SK-N-SH treated with all-trans-retinoic acid at 6 μM for 48 hours (cell line): ENCODE measurements at regions not wholly inside any gene's neighbourhood (a gene's known extent, or its start where the extent isn't known, plus 50 kb on each side); places are given as distances from the start of the nearest gene placed in this dataset.

Experiments
- ARNTL ChIP-seq: fragments of 450-650 bp; formaldehyde crosslinking; IDR thresholded peaks from 2 replicates; pipeline ENCODE4 v1.5.0; 2020; ENCODE audit warnings: low read depth, mild to moderate bottlenecking, moderate library complexity, borderline replicate concordance
- GLIS3 ChIP-seq: fragments of 250-450 bp; sonication (Bioruptor Pico); IDR thresholded peaks from 2 replicates; pipeline ENCODE4 v1.5.0; 2020; ENCODE audit warnings: mild to moderate bottlenecking, moderate library complexity
- RARB ChIP-seq: fragments of 250-450 bp; sonication (Bioruptor Pico); IDR thresholded peaks from 2 replicates; pipeline ENCODE4 v1.8.0; 2021; ENCODE audit warnings: mild to moderate bottlenecking, moderate library complexity
- ZFP3 ChIP-seq: fragments of 250-450 bp; sonication (Bioruptor Pico); IDR thresholded peaks from 2 replicates; pipeline ENCODE4 v1.5.0; 2020; ENCODE audit warnings: mild to moderate bottlenecking, moderate library complexity
- ZFP30 ChIP-seq: fragments of 450-650 bp; formaldehyde crosslinking; IDR thresholded peaks from 2 replicates; pipeline ENCODE4 v1.5.0; 2022; ENCODE audit warnings: mild to moderate bottlenecking, moderate library complexity
- ZNF8 ChIP-seq: fragments of 450-650 bp; formaldehyde crosslinking; IDR thresholded peaks from 2 replicates; pipeline ENCODE4 v1.5.0; 2020; ENCODE audit warnings: mild to moderate bottlenecking, moderate library complexity
- TF ChIP-seq, protein P1 (sequence below): fragments of 250-450 bp; sonication (Bioruptor Pico); IDR thresholded peaks from 2 replicates; pipeline ENCODE4 v1.8.0; 2020; ENCODE audit warnings: mild to moderate bottlenecking, moderate library complexity, borderline replicate concordance
- TF ChIP-seq, protein P2 (sequence below): fragments of 250-450 bp; sonication (Bioruptor Pico); IDR thresholded peaks from 2 replicates; pipeline ENCODE4 v1.5.1; 2021; ENCODE audit warnings: mild to moderate bottlenecking, moderate library complexity
- TF ChIP-seq, protein P3 (sequence below): fragments of 250-450 bp; sonication (Bioruptor Pico); IDR thresholded peaks from 2 replicates; pipeline ENCODE4 v1.5.1; 2020; ENCODE audit warnings: low read depth, mild to moderate bottlenecking, moderate library complexity

DNA sequence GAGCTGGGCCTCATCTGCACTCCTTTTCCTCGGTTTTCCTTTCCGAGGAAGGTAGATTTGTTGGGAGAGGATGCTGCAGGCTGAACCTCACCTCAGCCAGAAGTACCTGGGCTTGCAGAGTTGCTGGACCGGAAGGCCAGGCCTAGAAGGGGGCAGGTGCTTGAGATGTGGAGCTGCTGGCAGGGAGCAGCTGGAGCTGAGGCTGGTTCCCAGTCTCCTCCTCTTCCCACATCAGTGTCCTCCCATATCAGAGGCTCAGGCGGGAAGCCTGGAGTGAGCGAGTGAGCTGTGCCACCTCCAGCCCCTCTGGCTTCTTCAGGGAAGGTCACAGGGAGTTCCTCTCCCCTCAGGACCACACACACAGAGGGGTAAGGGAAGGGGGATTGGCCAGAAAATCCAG is 259.4 kb downstream of the GADD45G start:
- TF ChIP-seq RARB (CRISPR knock-in tag) (no peak), ZFP30 (CRISPR knock-in tag) (no peak), ARNTL (CRISPR knock-in tag) (no peak), ZFP3 (CRISPR knock-in tag) (no peak), GLIS3 (CRISPR knock-in tag) (no peak), ZNF8 (CRISPR knock-in tag) (no peak)
- TF ChIP-seq, protein P1, sequence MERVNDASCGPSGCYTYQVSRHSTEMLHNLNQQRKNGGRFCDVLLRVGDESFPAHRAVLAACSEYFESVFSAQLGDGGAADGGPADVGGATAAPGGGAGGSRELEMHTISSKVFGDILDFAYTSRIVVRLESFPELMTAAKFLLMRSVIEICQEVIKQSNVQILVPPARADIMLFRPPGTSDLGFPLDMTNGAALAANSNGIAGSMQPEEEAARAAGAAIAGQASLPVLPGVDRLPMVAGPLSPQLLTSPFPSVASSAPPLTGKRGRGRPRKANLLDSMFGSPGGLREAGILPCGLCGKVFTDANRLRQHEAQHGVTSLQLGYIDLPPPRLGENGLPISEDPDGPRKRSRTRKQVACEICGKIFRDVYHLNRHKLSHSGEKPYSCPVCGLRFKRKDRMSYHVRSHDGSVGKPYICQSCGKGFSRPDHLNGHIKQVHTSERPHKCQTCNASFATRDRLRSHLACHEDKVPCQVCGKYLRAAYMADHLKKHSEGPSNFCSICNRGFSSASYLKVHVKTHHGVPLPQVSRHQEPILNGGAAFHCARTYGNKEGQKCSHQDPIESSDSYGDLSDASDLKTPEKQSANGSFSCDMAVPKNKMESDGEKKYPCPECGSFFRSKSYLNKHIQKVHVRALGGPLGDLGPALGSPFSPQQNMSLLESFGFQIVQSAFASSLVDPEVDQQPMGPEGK = no peak
- TF ChIP-seq, protein P2, sequence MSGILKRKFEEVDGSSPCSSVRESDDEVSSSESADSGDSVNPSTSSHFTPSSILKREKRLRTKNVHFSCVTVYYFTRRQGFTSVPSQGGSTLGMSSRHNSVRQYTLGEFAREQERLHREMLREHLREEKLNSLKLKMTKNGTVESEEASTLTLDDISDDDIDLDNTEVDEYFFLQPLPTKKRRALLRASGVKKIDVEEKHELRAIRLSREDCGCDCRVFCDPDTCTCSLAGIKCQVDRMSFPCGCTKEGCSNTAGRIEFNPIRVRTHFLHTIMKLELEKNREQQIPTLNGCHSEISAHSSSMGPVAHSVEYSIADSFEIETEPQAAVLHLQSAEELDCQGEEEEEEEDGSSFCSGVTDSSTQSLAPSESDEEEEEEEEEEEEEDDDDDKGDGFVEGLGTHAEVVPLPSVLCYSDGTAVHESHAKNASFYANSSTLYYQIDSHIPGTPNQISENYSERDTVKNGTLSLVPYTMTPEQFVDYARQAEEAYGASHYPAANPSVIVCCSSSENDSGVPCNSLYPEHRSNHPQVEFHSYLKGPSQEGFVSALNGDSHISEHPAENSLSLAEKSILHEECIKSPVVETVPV (CRISPR knock-in tag) = no peak
- TF ChIP-seq, protein P3, sequence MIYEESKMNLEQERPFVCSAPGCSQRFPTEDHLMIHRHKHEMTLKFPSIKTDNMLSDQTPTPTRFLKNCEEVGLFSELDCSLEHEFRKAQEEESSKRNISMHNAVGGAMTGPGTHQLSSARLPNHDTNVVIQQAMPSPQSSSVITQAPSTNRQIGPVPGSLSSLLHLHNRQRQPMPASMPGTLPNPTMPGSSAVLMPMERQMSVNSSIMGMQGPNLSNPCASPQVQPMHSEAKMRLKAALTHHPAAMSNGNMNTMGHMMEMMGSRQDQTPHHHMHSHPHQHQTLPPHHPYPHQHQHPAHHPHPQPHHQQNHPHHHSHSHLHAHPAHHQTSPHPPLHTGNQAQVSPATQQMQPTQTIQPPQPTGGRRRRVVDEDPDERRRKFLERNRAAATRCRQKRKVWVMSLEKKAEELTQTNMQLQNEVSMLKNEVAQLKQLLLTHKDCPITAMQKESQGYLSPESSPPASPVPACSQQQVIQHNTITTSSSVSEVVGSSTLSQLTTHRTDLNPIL (CRISPR knock-in tag) = no peak
